ENCODE measurements at regions not wholly inside any gene's neighbourhood (a gene's known extent, or its start where the extent isn't known, plus 50 kb on each side); places are given as distances from the start of the nearest gene placed in this dataset.

DNA sequence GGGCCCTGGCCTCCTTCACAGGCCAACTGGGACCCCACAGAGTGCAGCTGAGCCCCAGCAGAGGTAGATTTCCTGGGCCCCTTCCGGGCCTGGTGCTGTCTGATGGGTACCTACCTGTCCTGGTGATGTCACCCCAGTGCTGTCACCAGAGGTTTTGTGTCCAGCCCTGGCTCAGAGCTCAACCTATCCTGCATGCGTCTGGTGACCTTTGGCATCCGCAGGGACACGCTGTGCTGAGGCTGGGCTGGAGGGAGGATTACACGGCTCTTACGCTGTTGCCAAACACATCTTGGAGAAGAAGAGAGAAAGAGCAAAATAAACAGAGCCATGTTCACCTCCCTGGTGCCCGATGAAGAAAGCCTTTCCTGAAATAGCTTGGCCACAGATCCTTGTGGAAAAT lies 70.6 kb upstream of the MED9 start:
- TF ChIP-seq SIN3A (IDR thresholded peaks at IDR 0.05; ENCODE audit: borderline replicate concordance, insufficient read depth, low read length) (no peak), POLR2AphosphoS5 (IDR thresholded peaks at IDR 0.05; ENCODE audit: low read depth, low read length) (no peak), REST (IDR thresholded peaks at IDR 0.05; ENCODE audit: insufficient read depth in 1 of 2, low read depth in 2 of 2, low read length in 2 of 2) (no peak), TAF1 (IDR thresholded peaks at IDR 0.05; ENCODE audit: borderline replicate concordance, insufficient read depth, low read length) (no peak), FOXP2 (optimal IDR thresholded peaks at IDR 0.05; ENCODE audit: borderline replicate concordance, extremely low read depth, extremely low read length, insufficient read depth) (no peak)

- no peak for TF ChIP-seq POLR2AphosphoS5 (IDR thresholded peaks at IDR 0.05; ENCODE audit: low read depth, low read length)
- no peak for TF ChIP-seq TAF1 (IDR thresholded peaks at IDR 0.05; ENCODE audit: borderline replicate concordance, insufficient read depth, low read length)
- no peak for TF ChIP-seq SIN3A (IDR thresholded peaks at IDR 0.05; ENCODE audit: borderline replicate concordance, insufficient read depth, low read length)
- no peak for TF ChIP-seq FOXP2 (optimal IDR thresholded peaks at IDR 0.05; ENCODE audit: borderline replicate concordance, extremely low read depth, extremely low read length, insufficient read depth)
- TF ChIP-seq REST (IDR thresholded peaks at IDR 0.05; ENCODE audit: insufficient read depth in 1 of 2, low read depth in 2 of 2, low read length in 2 of 2) = no peak
These were observed 68.5 kb upstream of the MED9 start for GRCh38 chr17:17408236-17408794.

GRCh38 chr17:17410357-17410756 lies 66.4 kb upstream of the MED9 start:
- TF ChIP-seq FOXP2 (optimal IDR thresholded peaks at IDR 0.05; ENCODE audit: borderline replicate concordance, extremely low read depth, extremely low read length, insufficient read depth) (no peak), POLR2AphosphoS5 (IDR thresholded peaks at IDR 0.05; ENCODE audit: low read depth, low read length) (no peak), REST (IDR thresholded peaks at IDR 0.05; ENCODE audit: insufficient read depth in 1 of 2, low read depth in 2 of 2, low read length in 2 of 2) (no peak), SIN3A (IDR thresholded peaks at IDR 0.05; ENCODE audit: borderline replicate concordance, insufficient read depth, low read length) (no peak), TAF1 (IDR thresholded peaks at IDR 0.05; ENCODE audit: borderline replicate concordance, insufficient read depth, low read length) (no peak)

DNA sequence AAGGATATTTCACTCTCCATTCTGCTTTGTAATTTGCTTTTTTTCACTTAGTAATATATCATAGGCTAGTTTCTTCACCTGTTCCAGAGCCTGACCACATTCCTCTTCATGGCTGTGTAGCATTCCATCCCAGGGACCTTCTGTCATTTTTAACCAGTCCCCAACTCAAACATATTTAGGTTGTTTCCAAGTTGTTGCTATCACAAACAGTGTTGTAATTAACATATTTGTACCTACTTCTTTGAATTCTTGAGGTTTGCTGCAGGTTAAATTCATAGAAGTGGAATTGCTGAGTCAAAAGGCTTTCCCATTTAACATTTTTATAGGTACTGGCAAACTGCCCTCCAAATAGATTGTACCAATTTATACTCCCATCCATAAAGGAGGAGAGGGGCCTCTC lies 65.1 kb upstream of the MED9 start:
- TF ChIP-seq SIN3A (IDR thresholded peaks at IDR 0.05; ENCODE audit: borderline replicate concordance, insufficient read depth, low read length) = no peak
- TF ChIP-seq FOXP2 (optimal IDR thresholded peaks at IDR 0.05; ENCODE audit: borderline replicate concordance, extremely low read depth, extremely low read length, insufficient read depth) = no peak
- TF ChIP-seq POLR2AphosphoS5 (IDR thresholded peaks at IDR 0.05; ENCODE audit: low read depth, low read length) = no peak
- no peak for TF ChIP-seq TAF1 (IDR thresholded peaks at IDR 0.05; ENCODE audit: borderline replicate concordance, insufficient read depth, low read length)
- no peak for TF ChIP-seq REST (IDR thresholded peaks at IDR 0.05; ENCODE audit: insufficient read depth in 1 of 2, low read depth in 2 of 2, low read length in 2 of 2)

- TF ChIP-seq POLR2AphosphoS5 (IDR thresholded peaks at IDR 0.05; ENCODE audit: low read depth, low read length) (no peak), REST (IDR thresholded peaks at IDR 0.05; ENCODE audit: insufficient read depth in 1 of 2, low read depth in 2 of 2, low read length in 2 of 2) (no peak), FOXP2 (optimal IDR thresholded peaks at IDR 0.05; ENCODE audit: borderline replicate concordance, extremely low read depth, extremely low read length, insufficient read depth) (no peak), SIN3A (IDR thresholded peaks at IDR 0.05; ENCODE audit: borderline replicate concordance, insufficient read depth, low read length) (no peak), TAF1 (IDR thresholded peaks at IDR 0.05; ENCODE audit: borderline replicate concordance, insufficient read depth, low read length) (no peak)
These were observed 64.5 kb upstream of the MED9 start for GRCh38 chr17:17412326-17412725.
